Fibroblast of pulmonary artery (primary cell): ENCODE measurements at regions not wholly inside any gene's neighbourhood (a gene's known extent, or its start where the extent isn't known, plus 50 kb on each side); places are given as distances from the start of the nearest gene placed in this dataset.

ENCODE experiments used
- DNase-seq: peaks from one replicate; pipeline ENCODE4 v3.0.0-alpha.2; 2010; ENCODE audit warnings: low read depth
- H3K4me3 ChIP-seq: replicated peaks from 2 replicates; pipeline ENCODE4 v1.5.1; 2011; ENCODE audit warnings: low read depth, mild to moderate bottlenecking, control low read depth, low read length, moderate library complexity
- CTCF ChIP-seq: IDR thresholded peaks from 2 replicates; pipeline ENCODE4 v1.5.1; 2011; ENCODE audit warnings: mild to moderate bottlenecking, control low read depth, low read length, inconsistent platforms; ENCODE audit errors: missing control alignments

GRCh38 chr3:117921411-117921810 lies 1113.2 kb downstream of the IGSF11 start:
- DNase-seq = no peak
- no peak for TF ChIP-seq CTCF
- no peak overlapping the region for H3K4me3 ChIP-seq

GRCh38 chr3:117922039-117922438 lies 1112.6 kb downstream of the IGSF11 start:
- no peak for TF ChIP-seq CTCF
- DNase-seq = no peak
- H3K4me3 ChIP-seq = no peak overlapping the region

GRCh38 chr3:117926819-117927218 lies 1107.8 kb downstream of the IGSF11 start:
- H3K4me3 ChIP-seq = no peak overlapping the region
- no peak for TF ChIP-seq CTCF
- DNase-seq = no peak

GRCh38 chr3:117927825-117928224 lies 1106.8 kb downstream of the IGSF11 start:
- no peak for DNase-seq
- no peak overlapping the region for H3K4me3 ChIP-seq
- TF ChIP-seq CTCF = no peak

GRCh38 chr3:117928836-117929235 lies 1105.8 kb downstream of the IGSF11 start:
- no peak for DNase-seq
- H3K4me3 ChIP-seq = no peak overlapping the region
- TF ChIP-seq CTCF = no peak

- H3K4me3 ChIP-seq = no peak overlapping the region
- DNase-seq = no peak
- no peak for TF ChIP-seq CTCF
These were observed 1102.2 kb downstream of the IGSF11 start for GRCh38 chr3:117932441-117932840.

GRCh38 chr3:117936159-117936558 lies 1098.5 kb downstream of the IGSF11 start:
- no peak for DNase-seq
- TF ChIP-seq CTCF = no peak
- H3K4me3 ChIP-seq = no peak overlapping the region
